GM23338 (cell line): ENCODE measurements at regions not wholly inside any gene's neighbourhood (a gene's known extent, or its start where the extent isn't known, plus 50 kb on each side); places are given as distances from the start of the nearest gene placed in this dataset.

Source experiments
- ATAC-seq: fragments of 200-7000 bp; cut with Tn5 transposase; 3 replicates; pipeline ENCODE4 v1.9.1; 2020
- DNase-seq: peaks from one replicate; pipeline ENCODE4 v3.0.0-alpha.2; 2015; ENCODE audit warnings: low spot score
- H2AFZ ChIP-seq: fragments of 200-600 bp; sonication (generic); 2 replicates; pipeline ENCODE4 v1.8.0; 2016; ENCODE audit warnings: antibody characterized with exemption, mild to moderate bottlenecking, moderate library complexity
- H3F3A ChIP-seq: fragments of 200-600 bp; sonication (generic); replicated peaks from 2 replicates; pipeline ENCODE4 v1.8.0; 2017; ENCODE audit warnings: antibody characterized with exemption, mixed run types, low read depth
- H3K27ac ChIP-seq: fragments of 200-600 bp; sonication (generic); 2 replicates; pipeline ENCODE4 v1.6.1; 2016; ENCODE audit warnings: low read depth
- H3K27me3 ChIP-seq: fragments of 200-600 bp; sonication (generic); 2 replicates; pipeline ENCODE4 v1.8.0; 2016; ENCODE audit warnings: mild to moderate bottlenecking, mixed run types, moderate library complexity; ENCODE audit not compliant: insufficient read depth
- H3K36me3 ChIP-seq: fragments of 200-600 bp; sonication (generic); 2 replicates; pipeline ENCODE4 v1.8.0; 2016; ENCODE audit warnings: mild to moderate bottlenecking; ENCODE audit not compliant: insufficient read depth
- H3K4me1 ChIP-seq: fragments of 200-600 bp; sonication (generic); 2 replicates; pipeline ENCODE4 v1.8.0; 2016; ENCODE audit warnings: mild to moderate bottlenecking, moderate library complexity; ENCODE audit not compliant: insufficient read depth
- H3K4me2 ChIP-seq: fragments of 200-600 bp; sonication (generic); 2 replicates; pipeline ENCODE4 v1.7.1; 2017; ENCODE audit warnings: mixed run types
- H3K4me3 ChIP-seq: fragments of 200-600 bp; sonication (generic); 2 replicates; pipeline ENCODE4 v1.6.1; 2016; ENCODE audit warnings: mixed run types
- H3K79me2 ChIP-seq: fragments of 200-600 bp; sonication (generic); replicated peaks from 2 replicates; pipeline ENCODE4 v1.8.0; 2017; ENCODE audit warnings: mild to moderate bottlenecking; ENCODE audit not compliant: insufficient read depth
- H3K9me2 ChIP-seq: fragments of 200-600 bp; sonication (generic); 2 replicates; pipeline ENCODE4 v1.8.0; 2017; ENCODE audit not compliant: insufficient read depth
- H4K20me1 ChIP-seq: fragments of 200-600 bp; sonication (generic); replicated peaks from 2 replicates; pipeline ENCODE4 v1.8.0; 2017; ENCODE audit warnings: mild to moderate bottlenecking; ENCODE audit not compliant: insufficient read depth
- H3K27ac Mint-ChIP-seq: 2 replicates; pipeline ENCODE4 v1.8.0; 2020; ENCODE audit warnings: inconsistent platforms, mild to moderate bottlenecking, moderate library complexity, mixed read lengths
- H3K27me3 Mint-ChIP-seq: 3 replicates; pipeline ENCODE4 v1.8.0; 2022; ENCODE audit warnings: low read depth, mild to moderate bottlenecking, moderate library complexity, mixed read lengths, inconsistent platforms; ENCODE audit not compliant: insufficient read depth, poor library complexity
- H3K36me3 Mint-ChIP-seq: 3 replicates; pipeline ENCODE4 v1.8.0; 2021; ENCODE audit warnings: low read depth, mild to moderate bottlenecking, inconsistent platforms, moderate library complexity, mixed read lengths
- H3K4me1 Mint-ChIP-seq: 3 replicates; pipeline ENCODE4 v1.8.0; 2020; ENCODE audit warnings: mild to moderate bottlenecking, inconsistent platforms, mixed read lengths
- H3K4me3 Mint-ChIP-seq: 3 replicates; pipeline ENCODE4 v1.8.0; 2021; ENCODE audit warnings: moderate library complexity, mild to moderate bottlenecking, inconsistent platforms, mixed read lengths
- H3K9me3 Mint-ChIP-seq: 3 replicates; pipeline ENCODE4 v1.8.0; 2020; ENCODE audit warnings: moderate library complexity, mild to moderate bottlenecking, inconsistent platforms, mixed read lengths
- EZH2phosphoT487 ChIP-seq: fragments of 200-600 bp; sonication (generic); IDR thresholded peaks from one replicate; pipeline ENCODE4 v1.8.1; 2018; ENCODE audit warnings: antibody characterized with exemption; ENCODE audit not compliant: unreplicated experiment
- STAT1 ChIP-seq: IDR thresholded peaks from one replicate; pipeline ENCODE4 v1.6.1; 2016; ENCODE audit warnings: antibody characterized with exemption; ENCODE audit not compliant: unreplicated experiment
- TF ChIP-seq, protein P1 (sequence below): fragments of 250-450 bp; sonication (Bioruptor Pico); IDR thresholded peaks from 2 replicates; pipeline ENCODE4 v1.5.0; 2020; ENCODE audit warnings: mild to moderate bottlenecking, moderate library complexity
- TF ChIP-seq, protein P2 (sequence below): IDR thresholded peaks from one replicate; pipeline ENCODE4 v1.6.1; 2018; ENCODE audit warnings: antibody characterized with exemption; ENCODE audit not compliant: unreplicated experiment

DNA sequence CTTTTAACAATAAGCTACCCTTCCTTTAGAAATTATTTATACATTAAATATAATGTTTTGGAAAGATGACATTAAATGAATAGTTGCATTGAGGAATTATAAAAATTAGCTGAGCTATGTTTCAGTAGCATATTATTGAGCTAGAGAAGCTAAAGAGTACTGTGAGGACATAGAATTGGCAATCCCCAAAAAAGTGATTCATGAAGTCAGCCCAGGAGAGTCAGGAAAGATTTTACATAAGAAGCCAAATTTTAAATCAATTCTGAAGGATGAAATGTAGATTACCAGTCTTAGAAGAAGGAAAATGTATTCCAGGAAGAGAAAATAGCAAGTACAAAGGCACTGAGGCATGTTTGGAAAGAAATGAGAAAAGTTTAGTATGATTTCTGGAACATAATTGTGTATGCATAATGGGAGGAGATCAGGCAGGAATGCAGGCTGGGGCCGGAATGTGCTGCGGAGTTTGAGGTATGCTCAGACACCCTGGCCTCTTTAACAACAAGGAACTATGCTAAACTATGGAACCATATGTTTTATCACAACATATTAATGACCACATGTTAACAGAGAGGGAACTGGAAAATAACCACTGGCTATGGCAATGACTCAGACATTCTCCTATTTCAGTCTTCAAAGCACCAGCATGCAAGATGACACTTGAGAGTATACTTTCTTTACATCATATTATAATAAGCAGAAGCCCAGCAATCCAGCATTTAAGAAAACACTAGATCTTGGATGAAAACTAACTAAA lies 103.3 kb upstream of the COL8A1 start:
- Histone ChIP-seq H3K4me2 (no peak overlapping the region), H3K27me3 (no peaks in the 10 kb centered on the region), H3F3A (no peaks in the 10 kb centered on the region), H3K9me2 (no peaks in the 10 kb centered on the region), H3K4me1 (peaks cover 6% of the 10 kb centered on the region), H3K36me3 (no peaks in the 10 kb centered on the region), H3K4me3 (no peak overlapping the region), H4K20me1 (no peaks in the 10 kb centered on the region), H2AFZ (no peak overlapping the region), H3K79me2 (no peaks in the 10 kb centered on the region), H3K27ac (no peak overlapping the region)
- TF ChIP-seq, protein P1, sequence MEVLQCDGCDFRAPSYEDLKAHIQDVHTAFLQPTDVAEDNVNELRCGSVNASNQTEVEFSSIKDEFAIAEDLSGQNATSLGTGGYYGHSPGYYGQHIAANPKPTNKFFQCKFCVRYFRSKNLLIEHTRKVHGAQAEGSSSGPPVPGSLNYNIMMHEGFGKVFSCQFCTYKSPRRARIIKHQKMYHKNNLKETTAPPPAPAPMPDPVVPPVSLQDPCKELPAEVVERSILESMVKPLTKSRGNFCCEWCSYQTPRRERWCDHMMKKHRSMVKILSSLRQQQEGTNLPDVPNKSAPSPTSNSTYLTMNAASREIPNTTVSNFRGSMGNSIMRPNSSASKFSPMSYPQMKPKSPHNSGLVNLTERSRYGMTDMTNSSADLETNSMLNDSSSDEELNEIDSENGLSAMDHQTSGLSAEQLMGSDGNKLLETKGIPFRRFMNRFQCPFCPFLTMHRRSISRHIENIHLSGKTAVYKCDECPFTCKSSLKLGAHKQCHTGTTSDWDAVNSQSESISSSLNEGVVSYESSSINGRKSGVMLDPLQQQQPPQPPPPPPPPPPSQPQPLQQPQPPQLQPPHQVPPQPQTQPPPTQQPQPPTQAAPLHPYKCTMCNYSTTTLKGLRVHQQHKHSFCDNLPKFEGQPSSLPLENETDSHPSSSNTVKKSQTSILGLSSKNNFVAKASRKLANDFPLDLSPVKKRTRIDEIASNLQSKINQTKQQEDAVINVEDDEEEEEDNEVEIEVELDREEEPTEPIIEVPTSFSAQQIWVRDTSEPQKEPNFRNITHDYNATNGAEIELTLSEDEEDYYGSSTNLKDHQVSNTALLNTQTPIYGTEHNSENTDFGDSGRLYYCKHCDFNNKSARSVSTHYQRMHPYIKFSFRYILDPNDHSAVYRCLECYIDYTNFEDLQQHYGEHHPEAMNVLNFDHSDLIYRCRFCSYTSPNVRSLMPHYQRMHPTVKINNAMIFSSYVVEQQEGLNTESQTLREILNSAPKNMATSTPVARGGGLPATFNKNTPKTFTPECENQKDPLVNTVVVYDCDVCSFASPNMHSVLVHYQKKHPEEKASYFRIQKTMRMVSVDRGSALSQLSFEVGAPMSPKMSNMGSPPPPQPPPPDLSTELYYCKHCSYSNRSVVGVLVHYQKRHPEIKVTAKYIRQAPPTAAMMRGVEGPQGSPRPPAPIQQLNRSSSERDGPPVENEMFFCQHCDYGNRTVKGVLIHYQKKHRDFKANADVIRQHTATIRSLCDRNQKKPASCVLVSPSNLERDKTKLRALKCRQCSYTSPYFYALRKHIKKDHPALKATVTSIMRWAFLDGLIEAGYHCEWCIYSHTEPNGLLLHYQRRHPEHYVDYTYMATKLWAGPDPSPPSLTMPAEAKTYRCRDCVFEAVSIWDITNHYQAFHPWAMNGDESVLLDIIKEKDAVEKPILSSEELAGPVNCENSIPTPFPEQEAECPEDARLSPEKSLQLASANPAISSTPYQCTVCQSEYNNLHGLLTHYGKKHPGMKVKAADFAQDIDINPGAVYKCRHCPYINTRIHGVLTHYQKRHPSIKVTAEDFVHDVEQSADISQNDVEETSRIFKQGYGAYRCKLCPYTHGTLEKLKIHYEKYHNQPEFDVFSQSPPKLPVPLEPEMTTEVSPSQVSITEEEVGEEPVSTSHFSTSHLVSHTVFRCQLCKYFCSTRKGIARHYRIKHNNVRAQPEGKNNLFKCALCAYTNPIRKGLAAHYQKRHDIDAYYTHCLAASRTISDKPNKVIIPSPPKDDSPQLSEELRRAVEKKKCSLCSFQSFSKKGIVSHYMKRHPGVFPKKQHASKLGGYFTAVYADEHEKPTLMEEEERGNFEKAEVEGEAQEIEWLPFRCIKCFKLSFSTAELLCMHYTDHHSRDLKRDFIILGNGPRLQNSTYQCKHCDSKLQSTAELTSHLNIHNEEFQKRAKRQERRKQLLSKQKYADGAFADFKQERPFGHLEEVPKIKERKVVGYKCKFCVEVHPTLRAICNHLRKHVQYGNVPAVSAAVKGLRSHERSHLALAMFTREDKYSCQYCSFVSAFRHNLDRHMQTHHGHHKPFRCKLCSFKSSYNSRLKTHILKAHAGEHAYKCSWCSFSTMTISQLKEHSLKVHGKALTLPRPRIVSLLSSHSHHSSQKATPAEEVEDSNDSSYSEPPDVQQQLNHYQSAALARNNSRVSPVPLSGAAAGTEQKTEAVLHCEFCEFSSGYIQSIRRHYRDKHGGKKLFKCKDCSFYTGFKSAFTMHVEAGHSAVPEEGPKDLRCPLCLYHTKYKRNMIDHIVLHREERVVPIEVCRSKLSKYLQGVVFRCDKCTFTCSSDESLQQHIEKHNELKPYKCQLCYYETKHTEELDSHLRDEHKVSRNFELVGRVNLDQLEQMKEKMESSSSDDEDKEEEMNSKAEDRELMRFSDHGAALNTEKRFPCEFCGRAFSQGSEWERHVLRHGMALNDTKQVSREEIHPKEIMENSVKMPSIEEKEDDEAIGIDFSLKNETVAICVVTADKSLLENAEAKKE (CRISPR knock-in tag), result no peak
- TF ChIP-seq EZH2phosphoT487, result no peak
- TF ChIP-seq, protein P2, sequence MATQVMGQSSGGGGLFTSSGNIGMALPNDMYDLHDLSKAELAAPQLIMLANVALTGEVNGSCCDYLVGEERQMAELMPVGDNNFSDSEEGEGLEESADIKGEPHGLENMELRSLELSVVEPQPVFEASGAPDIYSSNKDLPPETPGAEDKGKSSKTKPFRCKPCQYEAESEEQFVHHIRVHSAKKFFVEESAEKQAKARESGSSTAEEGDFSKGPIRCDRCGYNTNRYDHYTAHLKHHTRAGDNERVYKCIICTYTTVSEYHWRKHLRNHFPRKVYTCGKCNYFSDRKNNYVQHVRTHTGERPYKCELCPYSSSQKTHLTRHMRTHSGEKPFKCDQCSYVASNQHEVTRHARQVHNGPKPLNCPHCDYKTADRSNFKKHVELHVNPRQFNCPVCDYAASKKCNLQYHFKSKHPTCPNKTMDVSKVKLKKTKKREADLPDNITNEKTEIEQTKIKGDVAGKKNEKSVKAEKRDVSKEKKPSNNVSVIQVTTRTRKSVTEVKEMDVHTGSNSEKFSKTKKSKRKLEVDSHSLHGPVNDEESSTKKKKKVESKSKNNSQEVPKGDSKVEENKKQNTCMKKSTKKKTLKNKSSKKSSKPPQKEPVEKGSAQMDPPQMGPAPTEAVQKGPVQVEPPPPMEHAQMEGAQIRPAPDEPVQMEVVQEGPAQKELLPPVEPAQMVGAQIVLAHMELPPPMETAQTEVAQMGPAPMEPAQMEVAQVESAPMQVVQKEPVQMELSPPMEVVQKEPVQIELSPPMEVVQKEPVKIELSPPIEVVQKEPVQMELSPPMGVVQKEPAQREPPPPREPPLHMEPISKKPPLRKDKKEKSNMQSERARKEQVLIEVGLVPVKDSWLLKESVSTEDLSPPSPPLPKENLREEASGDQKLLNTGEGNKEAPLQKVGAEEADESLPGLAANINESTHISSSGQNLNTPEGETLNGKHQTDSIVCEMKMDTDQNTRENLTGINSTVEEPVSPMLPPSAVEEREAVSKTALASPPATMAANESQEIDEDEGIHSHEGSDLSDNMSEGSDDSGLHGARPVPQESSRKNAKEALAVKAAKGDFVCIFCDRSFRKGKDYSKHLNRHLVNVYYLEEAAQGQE, result no peak
- no peak for TF ChIP-seq STAT1
- Mint-ChIP-seq H3K27ac (peak overlapping the region; percentile 80; the same call in 1 of the 2 replicates), H3K27me3 (no peaks in the 10 kb centered on the region), H3K4me3 (no peak overlapping the region), H3K9me3 (peaks cover 5% of the 10 kb centered on the region; the same call in 1 of the 3 replicates), H3K36me3 (no peaks in the 10 kb centered on the region), H3K4me1 (peaks cover 10% of the 10 kb centered on the region)
- DNase-seq (peak; percentile 39), ATAC-seq (no peak; the same call in 2 of the 3 replicates)
